ENCODE measurements at regions not wholly inside any gene's neighbourhood (a gene's known extent, or its start where the extent isn't known, plus 50 kb on each side); places are given as distances from the start of the nearest gene placed in this dataset.

- no peaks in the 10 kb centered on the region for H3K79me2 ChIP-seq (ENCODE audit: insufficient read depth, low read length)
Observed at GRCh38 chr12:23463172-23463571, 486.3 kb downstream of the SOX5 start.

DNA sequence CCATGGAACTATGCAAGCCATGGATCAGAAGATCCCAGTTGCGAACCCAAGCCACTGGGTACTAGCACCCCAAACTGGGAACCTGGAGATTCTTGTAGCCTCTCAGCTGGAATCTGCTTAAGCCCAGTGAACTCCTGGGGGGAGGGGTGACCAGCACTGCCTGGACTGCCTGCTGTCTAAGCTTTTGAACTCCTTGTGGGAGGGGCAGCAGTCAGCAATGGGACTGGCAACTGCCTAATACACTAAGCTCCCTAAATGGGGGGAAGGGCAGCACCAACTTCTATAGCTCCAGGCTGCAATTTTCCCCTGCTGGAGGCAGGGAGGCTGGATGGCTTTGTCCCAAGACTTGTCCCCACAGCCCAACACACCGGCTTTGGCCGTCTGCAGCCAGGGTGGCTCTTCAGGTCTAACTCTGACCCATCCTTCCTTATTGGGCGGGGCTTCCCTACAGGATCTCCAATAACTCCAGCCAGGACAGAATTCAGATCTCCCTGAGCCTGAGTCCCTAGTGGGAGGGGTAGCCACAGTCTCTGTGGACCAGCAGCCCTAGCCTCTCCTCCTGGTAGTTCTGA is 485.1 kb downstream of the SOX5 start:
- H3K9me2 ChIP-seq (replicated peaks; ENCODE audit: insufficient read depth, low read length) = no peaks in the 10 kb centered on the region
- H3K9me3 ChIP-seq (ENCODE audit: insufficient read depth, low read length) = no peaks in the 10 kb centered on the region
- no peak overlapping the region for H3K27ac ChIP-seq (ENCODE audit: low read depth, low read length)
- TF ChIP-seq CTCF (IDR thresholded peaks at IDR 0.05; ENCODE audit: insufficient read depth, low read length, poor library complexity, severe bottlenecking) = no peak
- TF ChIP-seq EZH2phosphoT487 (conservative IDR thresholded peaks at IDR 0.05; ENCODE audit: low read length) = no peak
- H3K27me3 ChIP-seq (ENCODE audit: low read length) = no peaks in the 10 kb centered on the region
- no peaks in the 10 kb centered on the region for H3F3A ChIP-seq (ENCODE audit: insufficient read depth)
- no peak overlapping the region for H3K4me2 ChIP-seq (ENCODE audit: low read depth, low read length, poor library complexity, severe bottlenecking)
- no peak overlapping the region for H3K9ac ChIP-seq (ENCODE audit: low read length)
- no peaks in the 10 kb centered on the region for H3K79me2 ChIP-seq (ENCODE audit: insufficient read depth, low read length)
- H3K4me3 ChIP-seq (ENCODE audit: insufficient read depth, low read length, poor library complexity, severe bottlenecking) = no peak overlapping the region
- no peak overlapping the region for H2AFZ ChIP-seq (ENCODE audit: low read depth, low read length, severe bottlenecking)
- H3K36me3 ChIP-seq (ENCODE audit: low read length) = no peaks in the 10 kb centered on the region
- H4K20me1 ChIP-seq (ENCODE audit: low read depth, low read length) = no peaks in the 10 kb centered on the region

More at GRCh38 chr12:23463172-23463571, 486.3 kb downstream of the SOX5 start:
- Histone ChIP-seq H4K20me1 (ENCODE audit: low read depth, low read length) (no peaks in the 10 kb centered on the region), H3K27me3 (ENCODE audit: low read length) (no peaks in the 10 kb centered on the region), H3K9ac (ENCODE audit: low read length) (no peak overlapping the region), H3K4me3 (ENCODE audit: insufficient read depth, low read length, poor library complexity, severe bottlenecking) (no peak overlapping the region), H3K4me2 (ENCODE audit: low read depth, low read length, poor library complexity, severe bottlenecking) (no peak overlapping the region), H2AFZ (ENCODE audit: low read depth, low read length, severe bottlenecking) (no peak overlapping the region), H3K9me3 (ENCODE audit: insufficient read depth, low read length) (no peaks in the 10 kb centered on the region), H3K27ac (ENCODE audit: low read depth, low read length) (no peak overlapping the region), H3F3A (ENCODE audit: insufficient read depth) (no peaks in the 10 kb centered on the region), H3K36me3 (ENCODE audit: low read length) (no peaks in the 10 kb centered on the region), H3K9me2 (replicated peaks; ENCODE audit: insufficient read depth, low read length) (no peaks in the 10 kb centered on the region)
- no peak for TF ChIP-seq EZH2phosphoT487 (conservative IDR thresholded peaks at IDR 0.05; ENCODE audit: low read length)
- TF ChIP-seq CTCF (IDR thresholded peaks at IDR 0.05; ENCODE audit: insufficient read depth, low read length, poor library complexity, severe bottlenecking) = no peak

DNA sequence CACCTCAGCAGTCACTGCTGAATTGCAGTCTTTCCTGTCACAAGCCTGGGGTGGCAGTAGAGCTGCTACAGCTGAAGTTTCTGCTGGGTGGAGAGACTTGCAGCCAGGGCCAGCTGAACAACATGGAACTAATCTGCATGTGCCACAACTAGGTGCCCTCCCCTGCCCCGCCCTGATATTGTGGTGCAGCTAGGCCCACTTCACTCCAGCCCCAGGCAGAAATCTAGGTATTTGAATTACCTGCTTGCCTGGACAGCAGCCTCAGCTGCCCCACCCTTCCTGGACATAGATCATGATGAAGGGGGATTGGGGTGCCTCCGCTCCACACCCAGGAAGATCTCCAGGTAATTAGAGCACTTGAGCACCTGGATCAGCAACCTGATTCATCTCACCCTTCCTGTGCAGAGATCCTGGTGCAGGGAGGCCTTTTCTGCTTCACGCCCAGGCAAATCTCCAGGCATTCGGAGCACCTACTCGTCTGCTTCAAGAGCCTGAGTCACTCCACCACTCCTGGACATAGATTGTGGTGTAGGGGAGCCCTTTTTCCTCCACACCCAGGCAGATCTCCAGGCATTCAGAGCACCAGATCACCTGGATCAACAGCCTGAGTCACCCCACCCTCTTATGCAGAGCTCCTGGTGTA is 477.0 kb downstream of the SOX5 start:
- no peak overlapping the region for H3K4me3 ChIP-seq (ENCODE audit: insufficient read depth, low read length, poor library complexity, severe bottlenecking)
- no peak overlapping the region for H3K9ac ChIP-seq (ENCODE audit: low read length)
- H3K27me3 ChIP-seq (ENCODE audit: low read length) = no peaks in the 10 kb centered on the region
- H3K79me2 ChIP-seq (ENCODE audit: insufficient read depth, low read length) = no peaks in the 10 kb centered on the region
- no peaks in the 10 kb centered on the region for H3K36me3 ChIP-seq (ENCODE audit: low read length)
- H3K9me3 ChIP-seq (ENCODE audit: insufficient read depth, low read length) = no peaks in the 10 kb centered on the region
- H3K27ac ChIP-seq (ENCODE audit: low read depth, low read length) = no peak overlapping the region
- no peaks in the 10 kb centered on the region for H4K20me1 ChIP-seq (ENCODE audit: low read depth, low read length)
- no peaks in the 10 kb centered on the region for H3K9me2 ChIP-seq (replicated peaks; ENCODE audit: insufficient read depth, low read length)
- no peaks in the 10 kb centered on the region for H3F3A ChIP-seq (ENCODE audit: insufficient read depth)
- TF ChIP-seq EZH2phosphoT487 (conservative IDR thresholded peaks at IDR 0.05; ENCODE audit: low read length) = no peak
- TF ChIP-seq CTCF (IDR thresholded peaks at IDR 0.05; ENCODE audit: insufficient read depth, low read length, poor library complexity, severe bottlenecking) = no peak
- no peak overlapping the region for H3K4me2 ChIP-seq (ENCODE audit: low read depth, low read length, poor library complexity, severe bottlenecking)
- H2AFZ ChIP-seq (ENCODE audit: low read depth, low read length, severe bottlenecking) = no peak overlapping the region
